ENCODE measurements at regions not wholly inside any gene's neighbourhood (a gene's known extent, or its start where the extent isn't known, plus 50 kb on each side); places are given as distances from the start of the nearest gene placed in this dataset.

DNA sequence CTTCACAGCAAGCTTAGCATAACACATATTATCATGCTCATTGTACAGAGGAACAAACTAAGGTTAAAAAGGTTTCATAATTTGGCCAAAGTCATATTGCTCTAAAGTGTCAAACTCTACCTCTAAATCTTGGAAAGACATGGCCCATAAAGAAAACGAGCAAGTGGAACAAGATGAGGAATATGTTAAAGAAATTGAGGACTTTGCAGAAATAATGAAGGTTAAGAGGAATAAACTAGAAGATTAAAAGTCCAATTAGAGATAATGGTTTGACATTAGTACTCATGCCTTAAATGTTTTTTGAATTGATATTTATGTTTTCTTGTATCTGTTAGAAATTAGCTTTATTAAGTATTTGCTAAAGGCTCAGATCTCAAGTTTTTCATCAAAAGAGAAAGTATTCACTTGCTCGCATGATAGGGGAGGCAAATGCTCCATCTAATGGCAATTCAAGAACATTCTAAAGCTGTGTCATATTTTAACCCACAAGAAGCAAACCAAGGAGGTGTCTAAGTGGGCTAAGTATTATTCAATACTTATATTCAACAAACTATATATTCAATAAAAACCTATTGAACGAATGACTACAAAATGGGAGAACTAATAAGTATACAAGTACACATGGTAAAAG is 192.9 kb upstream of the SPTLC3 start:
- no peak overlapping the region for H3K4me3 ChIP-seq (ENCODE audit: low read depth, poor library complexity, severe bottlenecking)
- no peak for DNase-seq (ENCODE audit: low spot score in 2 of 2)
- no peak for TF ChIP-seq POLR2A (IDR thresholded peaks at IDR 0.05)
- TF ChIP-seq, protein P1, sequence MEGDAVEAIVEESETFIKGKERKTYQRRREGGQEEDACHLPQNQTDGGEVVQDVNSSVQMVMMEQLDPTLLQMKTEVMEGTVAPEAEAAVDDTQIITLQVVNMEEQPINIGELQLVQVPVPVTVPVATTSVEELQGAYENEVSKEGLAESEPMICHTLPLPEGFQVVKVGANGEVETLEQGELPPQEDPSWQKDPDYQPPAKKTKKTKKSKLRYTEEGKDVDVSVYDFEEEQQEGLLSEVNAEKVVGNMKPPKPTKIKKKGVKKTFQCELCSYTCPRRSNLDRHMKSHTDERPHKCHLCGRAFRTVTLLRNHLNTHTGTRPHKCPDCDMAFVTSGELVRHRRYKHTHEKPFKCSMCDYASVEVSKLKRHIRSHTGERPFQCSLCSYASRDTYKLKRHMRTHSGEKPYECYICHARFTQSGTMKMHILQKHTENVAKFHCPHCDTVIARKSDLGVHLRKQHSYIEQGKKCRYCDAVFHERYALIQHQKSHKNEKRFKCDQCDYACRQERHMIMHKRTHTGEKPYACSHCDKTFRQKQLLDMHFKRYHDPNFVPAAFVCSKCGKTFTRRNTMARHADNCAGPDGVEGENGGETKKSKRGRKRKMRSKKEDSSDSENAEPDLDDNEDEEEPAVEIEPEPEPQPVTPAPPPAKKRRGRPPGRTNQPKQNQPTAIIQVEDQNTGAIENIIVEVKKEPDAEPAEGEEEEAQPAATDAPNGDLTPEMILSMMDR (IDR thresholded peaks at IDR 0.05), result no peak
- 64 to 72% methylated on average over 3 of the region's 3 CpGs for WGBS, 2 donors
- intact Hi-C loops (cut with DNase I; ENCODE audit: low total_unique reads), result no loop called here

DNA sequence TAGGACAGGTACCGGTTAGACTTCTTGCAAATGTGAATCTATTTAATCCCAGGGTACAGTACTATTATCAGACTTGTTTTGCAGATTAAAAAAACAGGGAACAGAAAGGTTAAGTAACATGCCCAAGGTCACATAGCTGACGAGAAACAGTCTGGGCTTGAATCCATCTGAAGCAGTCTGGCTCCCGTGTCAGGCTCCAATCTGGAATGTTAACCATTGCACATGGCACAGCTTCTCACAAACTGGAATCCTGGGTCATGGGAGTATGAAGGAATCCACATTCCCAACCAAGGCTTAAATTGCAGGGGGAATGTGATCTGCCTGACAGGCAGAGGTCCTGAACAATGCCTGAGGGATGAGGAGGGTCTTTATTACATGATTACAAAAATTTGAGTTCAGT is 187.5 kb upstream of the SPTLC3 start:
- DNase-seq (ENCODE audit: low spot score in 2 of 2), result no peak
- TF ChIP-seq, protein P1 (IDR thresholded peaks at IDR 0.05), result no peak
- no peak for TF ChIP-seq POLR2A (IDR thresholded peaks at IDR 0.05)
- WGBS, 2 donors, result 34 to 38% methylated on average over 3 of the region's 3 CpGs
- intact Hi-C loops (cut with DNase I; ENCODE audit: low total_unique reads), result no loop called here
- no peak overlapping the region for H3K4me3 ChIP-seq (ENCODE audit: low read depth, poor library complexity, severe bottlenecking)

DNA sequence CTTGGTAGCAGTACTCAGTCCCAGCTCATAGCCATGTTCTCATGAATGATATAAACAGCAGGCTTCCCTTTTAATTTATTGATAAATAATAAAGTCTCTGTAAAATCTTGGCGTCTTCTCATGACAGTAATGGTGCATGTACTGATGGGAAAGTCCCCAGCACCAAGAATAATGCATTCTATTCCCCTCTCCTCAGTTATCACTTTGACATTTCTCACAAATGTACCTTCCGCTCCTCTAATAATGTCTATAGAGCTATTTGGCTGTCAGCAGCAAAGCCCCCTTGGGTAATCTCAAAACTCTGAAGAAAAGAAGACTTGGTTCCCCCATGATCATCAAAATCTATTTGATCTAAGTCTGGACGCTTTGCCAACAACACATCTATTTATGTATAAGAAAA is 185.0 kb upstream of the SPTLC3 start:
- WGBS, 2 donors, result 77 to 85% methylated on average over 3 of the region's 3 CpGs
- no peak for DNase-seq (ENCODE audit: low spot score in 2 of 2)
- TF ChIP-seq POLR2A (IDR thresholded peaks at IDR 0.05), result no peak
- TF ChIP-seq, protein P1 (IDR thresholded peaks at IDR 0.05), result no peak
- intact Hi-C loops (cut with DNase I; ENCODE audit: low total_unique reads), result no loop called here
- no peak overlapping the region for H3K4me3 ChIP-seq (ENCODE audit: low read depth, poor library complexity, severe bottlenecking)

DNA sequence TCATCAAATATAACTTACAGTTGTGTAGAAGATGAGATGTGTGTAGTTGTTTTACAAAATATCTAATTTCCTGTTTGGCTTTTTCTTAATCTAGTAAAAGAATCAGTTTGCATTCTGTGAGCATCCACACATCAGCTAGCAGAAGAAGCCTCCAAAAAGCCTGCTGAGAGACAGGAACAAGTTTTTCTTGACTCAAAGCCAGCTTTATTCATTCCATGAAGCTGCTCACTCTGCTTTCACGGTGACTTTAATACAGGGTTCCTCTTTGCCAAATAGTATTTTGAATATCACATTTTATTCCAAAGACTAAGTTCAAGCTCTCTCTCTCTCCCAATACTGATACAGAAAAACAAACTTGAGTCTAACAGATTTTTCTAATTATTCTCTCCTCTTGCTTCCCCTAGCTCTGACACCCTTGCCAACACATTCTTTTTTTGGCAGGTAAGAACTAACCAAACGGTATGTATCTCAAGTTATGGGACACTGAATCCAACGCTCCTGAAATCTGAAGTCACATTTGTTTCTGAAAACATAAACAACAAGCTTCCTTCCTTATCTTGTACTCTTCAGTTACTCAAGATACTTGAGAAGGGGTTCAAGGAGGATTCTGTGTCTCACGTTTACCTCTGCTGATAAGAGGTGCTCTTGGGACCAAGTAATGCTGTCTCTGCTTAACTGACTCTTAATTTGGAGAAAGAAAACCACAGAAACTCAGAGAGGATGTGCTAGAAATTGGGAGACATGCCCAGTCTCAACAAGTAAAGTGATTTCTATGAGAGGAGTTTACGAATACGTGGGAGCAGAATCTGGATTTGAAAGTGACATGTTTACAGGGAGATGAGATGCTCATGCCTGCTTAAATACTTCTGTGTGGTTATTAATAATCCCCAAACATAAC is 184.2 kb upstream of the SPTLC3 start:
- TF ChIP-seq POLR2A (IDR thresholded peaks at IDR 0.05), result no peak
- TF ChIP-seq, protein P1 (IDR thresholded peaks at IDR 0.05), result no peak
- WGBS, 2 donors, result 40 to 41% methylated on average over 6 of the region's 6 CpGs
- no peak for DNase-seq (ENCODE audit: low spot score in 2 of 2)
- no peak overlapping the region for H3K4me3 ChIP-seq (ENCODE audit: low read depth, poor library complexity, severe bottlenecking)
- intact Hi-C loops (cut with DNase I; ENCODE audit: low total_unique reads), result no loop called here

DNA sequence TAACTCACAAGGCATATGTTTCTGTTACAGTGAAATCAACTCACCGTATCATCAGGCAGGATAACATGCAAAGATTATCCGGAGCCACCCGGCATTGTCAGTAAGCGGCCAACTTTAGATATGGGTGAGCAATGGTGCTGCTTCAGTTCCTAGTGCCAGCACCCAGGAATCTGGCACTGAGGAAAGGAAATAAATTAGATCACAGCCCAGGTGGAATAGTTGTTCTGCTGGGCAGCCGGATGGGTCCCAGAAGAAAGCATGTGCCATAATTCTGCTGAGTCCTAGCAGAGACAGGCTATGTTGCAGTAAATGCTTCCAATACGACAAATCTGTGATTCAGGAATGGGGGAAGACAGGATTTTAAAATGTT is 183.6 kb upstream of the SPTLC3 start:
- H3K4me3 ChIP-seq (ENCODE audit: low read depth, poor library complexity, severe bottlenecking), result no peak overlapping the region
- 73 to 75% methylated on average over 6 of the region's 6 CpGs for whole genome bisulfite sequencing, 2 donors
- TF ChIP-seq, protein P1 (IDR thresholded peaks at IDR 0.05), result no peak
- no peak for TF ChIP-seq POLR2A (IDR thresholded peaks at IDR 0.05)
- DNase-seq (ENCODE audit: low spot score in 2 of 2), result no peak
- intact Hi-C loops (cut with DNase I; ENCODE audit: low total_unique reads), result no loop called here

Data from lower leg skin (tissue), 4 donors.